Liver (tissue), 3 donors: ENCODE measurements at regions not wholly inside any gene's neighbourhood (a gene's known extent, or its start where the extent isn't known, plus 50 kb on each side); places are given as distances from the start of the nearest gene placed in this dataset.

Source experiments
- CTCF ChIP-seq: fragments of 150-350 bp; IDR thresholded peaks from 2 replicates; pipeline ENCODE4 v1.5.1; 2017; ENCODE audit warnings: improper control_type of control experiment, low read depth, low read length; ENCODE audit not compliant: missing input control
- EGR1 ChIP-seq, 2 donors: IDR thresholded peaks; 2 replicates each; pipeline ENCODE4 v1.6.1; 2016 to 2018; ENCODE audit warnings: antibody characterized with exemption in 2 of 2, low read depth in 2 of 2
- FOXA1 ChIP-seq: IDR thresholded peaks from 2 replicates; pipeline ENCODE4 v1.6.1; 2016; ENCODE audit warnings: antibody characterized with exemption
- GABPA ChIP-seq, 2 donors: IDR thresholded peaks in 1 of 2; conservative IDR thresholded peaks in 1 of 2; 2 replicates each; pipeline ENCODE4 v1.6.1; 2016; ENCODE audit warnings: antibody characterized with exemption in 2 of 2, mild to moderate bottlenecking in 1 of 2, moderate library complexity in 1 of 2
- RAD21 ChIP-seq, 2 donors: IDR thresholded peaks; 2 replicates each; pipeline ENCODE4 v1.6.1; 2016; ENCODE audit warnings: antibody characterized with exemption in 2 of 2, mild to moderate bottlenecking in 2 of 2
- SP1 ChIP-seq: IDR thresholded peaks from 2 replicates; pipeline ENCODE4 v1.6.1; 2018; ENCODE audit warnings: antibody characterized with exemption, mild to moderate bottlenecking
- TF ChIP-seq, protein P1 (sequence below): IDR thresholded peaks from 2 replicates; pipeline ENCODE4 v1.6.1; 2016; ENCODE audit warnings: antibody characterized with exemption, mild to moderate bottlenecking
- TF ChIP-seq, protein P2 (sequence below): IDR thresholded peaks from 2 replicates; pipeline ENCODE4 v1.6.1; 2016; ENCODE audit warnings: antibody characterized with exemption
- TF ChIP-seq, protein P3 (sequence below): IDR thresholded peaks from 2 replicates; pipeline ENCODE4 v1.6.1; 2016; ENCODE audit warnings: antibody characterized with exemption
- donor health status: healthy.
- donor health status: healthy.

GRCh38 chr7:91776171-91776570 lies 104.3 kb downstream of the MTERF1 start:
- TF ChIP-seq SP1 (no peak), CTCF (no peak), RAD21 (IDR thresholded peaks at IDR 0.05) (no peak), EGR1 (IDR thresholded peaks at IDR 0.05; ENCODE audit: low read depth in 2 of 2) (no peak), GABPA (IDR thresholded peaks at IDR 0.05 in 1 of 2, conservative IDR thresholded peaks at IDR 0.05 in 1 of 2) (no peak), FOXA1 (no peak)
- TF ChIP-seq, protein P1, sequence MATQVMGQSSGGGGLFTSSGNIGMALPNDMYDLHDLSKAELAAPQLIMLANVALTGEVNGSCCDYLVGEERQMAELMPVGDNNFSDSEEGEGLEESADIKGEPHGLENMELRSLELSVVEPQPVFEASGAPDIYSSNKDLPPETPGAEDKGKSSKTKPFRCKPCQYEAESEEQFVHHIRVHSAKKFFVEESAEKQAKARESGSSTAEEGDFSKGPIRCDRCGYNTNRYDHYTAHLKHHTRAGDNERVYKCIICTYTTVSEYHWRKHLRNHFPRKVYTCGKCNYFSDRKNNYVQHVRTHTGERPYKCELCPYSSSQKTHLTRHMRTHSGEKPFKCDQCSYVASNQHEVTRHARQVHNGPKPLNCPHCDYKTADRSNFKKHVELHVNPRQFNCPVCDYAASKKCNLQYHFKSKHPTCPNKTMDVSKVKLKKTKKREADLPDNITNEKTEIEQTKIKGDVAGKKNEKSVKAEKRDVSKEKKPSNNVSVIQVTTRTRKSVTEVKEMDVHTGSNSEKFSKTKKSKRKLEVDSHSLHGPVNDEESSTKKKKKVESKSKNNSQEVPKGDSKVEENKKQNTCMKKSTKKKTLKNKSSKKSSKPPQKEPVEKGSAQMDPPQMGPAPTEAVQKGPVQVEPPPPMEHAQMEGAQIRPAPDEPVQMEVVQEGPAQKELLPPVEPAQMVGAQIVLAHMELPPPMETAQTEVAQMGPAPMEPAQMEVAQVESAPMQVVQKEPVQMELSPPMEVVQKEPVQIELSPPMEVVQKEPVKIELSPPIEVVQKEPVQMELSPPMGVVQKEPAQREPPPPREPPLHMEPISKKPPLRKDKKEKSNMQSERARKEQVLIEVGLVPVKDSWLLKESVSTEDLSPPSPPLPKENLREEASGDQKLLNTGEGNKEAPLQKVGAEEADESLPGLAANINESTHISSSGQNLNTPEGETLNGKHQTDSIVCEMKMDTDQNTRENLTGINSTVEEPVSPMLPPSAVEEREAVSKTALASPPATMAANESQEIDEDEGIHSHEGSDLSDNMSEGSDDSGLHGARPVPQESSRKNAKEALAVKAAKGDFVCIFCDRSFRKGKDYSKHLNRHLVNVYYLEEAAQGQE: no peak
- TF ChIP-seq, protein P2, sequence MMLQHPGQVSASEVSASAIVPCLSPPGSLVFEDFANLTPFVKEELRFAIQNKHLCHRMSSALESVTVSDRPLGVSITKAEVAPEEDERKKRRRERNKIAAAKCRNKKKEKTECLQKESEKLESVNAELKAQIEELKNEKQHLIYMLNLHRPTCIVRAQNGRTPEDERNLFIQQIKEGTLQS: no peak
- TF ChIP-seq, protein P3, sequence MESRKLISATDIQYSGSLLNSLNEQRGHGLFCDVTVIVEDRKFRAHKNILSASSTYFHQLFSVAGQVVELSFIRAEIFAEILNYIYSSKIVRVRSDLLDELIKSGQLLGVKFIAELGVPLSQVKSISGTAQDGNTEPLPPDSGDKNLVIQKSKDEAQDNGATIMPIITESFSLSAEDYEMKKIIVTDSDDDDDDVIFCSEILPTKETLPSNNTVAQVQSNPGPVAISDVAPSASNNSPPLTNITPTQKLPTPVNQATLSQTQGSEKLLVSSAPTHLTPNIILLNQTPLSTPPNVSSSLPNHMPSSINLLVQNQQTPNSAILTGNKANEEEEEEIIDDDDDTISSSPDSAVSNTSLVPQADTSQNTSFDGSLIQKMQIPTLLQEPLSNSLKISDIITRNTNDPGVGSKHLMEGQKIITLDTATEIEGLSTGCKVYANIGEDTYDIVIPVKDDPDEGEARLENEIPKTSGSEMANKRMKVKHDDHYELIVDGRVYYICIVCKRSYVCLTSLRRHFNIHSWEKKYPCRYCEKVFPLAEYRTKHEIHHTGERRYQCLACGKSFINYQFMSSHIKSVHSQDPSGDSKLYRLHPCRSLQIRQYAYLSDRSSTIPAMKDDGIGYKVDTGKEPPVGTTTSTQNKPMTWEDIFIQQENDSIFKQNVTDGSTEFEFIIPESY: no peak
